ENCODE measurements at regions not wholly inside any gene's neighbourhood (a gene's known extent, or its start where the extent isn't known, plus 50 kb on each side); places are given as distances from the start of the nearest gene placed in this dataset.
"Not testable (repeated sequence)": the region's sequence is repeated elsewhere in the genome, so short reads cannot be mapped to it uniquely, and the experiment has no call there.

GRCh38 chr11:21785351-21785750, 407.5 kb upstream of the ANO5 start:
- no peaks in the 10 kb centered on the region for H3K79me2 ChIP-seq (ENCODE audit: control insufficient read depth, insufficient read depth, low read length)
- no peak for TF ChIP-seq EZH2 (IDR thresholded peaks at IDR 0.05; ENCODE audit: low read length, missing control alignments)
- TF ChIP-seq CTCF (conservative IDR thresholded peaks at IDR 0.05 in 1 of 2, IDR thresholded peaks at IDR 0.05 in 1 of 2; ENCODE audit: low read depth in 1 of 2, low read length in 2 of 2), result no peak
- H3K4me3 ChIP-seq (replicated peaks in 1 of 4; ENCODE audit: control extremely low read depth in 1 of 4, insufficient read depth in 1 of 4, low read depth in 3 of 4, low read length in 4 of 4), result no peak overlapping the region
- H3K4me1 ChIP-seq (ENCODE audit: control insufficient read depth, extremely low read depth, insufficient read depth, low read length), result no peaks in the 10 kb centered on the region
- DNase-seq (ENCODE audit: low read depth in 2 of 2), result no peak
- no peaks in the 10 kb centered on the region for H3K36me3 ChIP-seq (ENCODE audit: control insufficient read depth, insufficient read depth, low read length)
- no peaks in the 10 kb centered on the region for H3K9me3 ChIP-seq (ENCODE audit: control insufficient read depth, insufficient read depth, low read depth, low read length)
- no peak overlapping the region for H3K4me2 ChIP-seq (ENCODE audit: extremely low read depth, insufficient read depth, low read length)
- H3K27me3 ChIP-seq (ENCODE audit: control insufficient read depth, insufficient read depth, low read length), result no peaks in the 10 kb centered on the region
- H4K20me1 ChIP-seq (ENCODE audit: control insufficient read depth, extremely low read depth, insufficient read depth, low read length), result no peaks in the 10 kb centered on the region
- H3K27ac ChIP-seq (ENCODE audit: insufficient read depth, low read length), result no peak overlapping the region
- no peak overlapping the region for H2AFZ ChIP-seq (ENCODE audit: low read length)
- no peak overlapping the region for H3K9ac ChIP-seq (ENCODE audit: insufficient read depth, low read length)

GRCh38 chr11:21794306-21794705, 398.6 kb upstream of the ANO5 start:
- no peaks in the 10 kb centered on the region for H3K4me1 ChIP-seq (ENCODE audit: control insufficient read depth, extremely low read depth, insufficient read depth, low read length)
- no peak overlapping the region for H3K27ac ChIP-seq (ENCODE audit: insufficient read depth, low read length)
- no peaks in the 10 kb centered on the region for H3K9me3 ChIP-seq (ENCODE audit: control insufficient read depth, insufficient read depth, low read depth, low read length)
- TF ChIP-seq EZH2 (IDR thresholded peaks at IDR 0.05; ENCODE audit: low read length, missing control alignments) (no peak), CTCF (conservative IDR thresholded peaks at IDR 0.05 in 1 of 2, IDR thresholded peaks at IDR 0.05 in 1 of 2; ENCODE audit: low read depth in 1 of 2, low read length in 2 of 2) (no peak)
- H3K79me2 ChIP-seq (ENCODE audit: control insufficient read depth, insufficient read depth, low read length), result no peaks in the 10 kb centered on the region
- no peaks in the 10 kb centered on the region for H4K20me1 ChIP-seq (ENCODE audit: control insufficient read depth, extremely low read depth, insufficient read depth, low read length)
- H3K36me3 ChIP-seq (ENCODE audit: control insufficient read depth, insufficient read depth, low read length), result no peaks in the 10 kb centered on the region
- H3K9ac ChIP-seq (ENCODE audit: insufficient read depth, low read length), result no peak overlapping the region
- H3K4me3 ChIP-seq (replicated peaks in 1 of 4; ENCODE audit: control extremely low read depth in 1 of 4, insufficient read depth in 1 of 4, low read depth in 3 of 4, low read length in 4 of 4), result no peak overlapping the region
- H2AFZ ChIP-seq (ENCODE audit: low read length), result no peak overlapping the region
- DNase-seq (ENCODE audit: low read depth in 2 of 2), result no peak
- H3K27me3 ChIP-seq (ENCODE audit: control insufficient read depth, insufficient read depth, low read length), result no peaks in the 10 kb centered on the region
- no peak overlapping the region for H3K4me2 ChIP-seq (ENCODE audit: extremely low read depth, insufficient read depth, low read length)

- Histone ChIP-seq H4K20me1 (ENCODE audit: control insufficient read depth, extremely low read depth, insufficient read depth, low read length) (no peaks in the 10 kb centered on the region), H3K27me3 (ENCODE audit: control insufficient read depth, insufficient read depth, low read length) (no peaks in the 10 kb centered on the region), H3K4me2 (ENCODE audit: extremely low read depth, insufficient read depth, low read length) (no peak overlapping the region), H3K4me3 (replicated peaks in 1 of 4; ENCODE audit: control extremely low read depth in 1 of 4, insufficient read depth in 1 of 4, low read depth in 3 of 4, low read length in 4 of 4) (no peak overlapping the region), H3K27ac (ENCODE audit: insufficient read depth, low read length) (no peak overlapping the region), H2AFZ (ENCODE audit: low read length) (no peak overlapping the region), H3K4me1 (ENCODE audit: control insufficient read depth, extremely low read depth, insufficient read depth, low read length) (no peaks in the 10 kb centered on the region), H3K36me3 (ENCODE audit: control insufficient read depth, insufficient read depth, low read length) (no peaks in the 10 kb centered on the region), H3K9me3 (ENCODE audit: control insufficient read depth, insufficient read depth, low read depth, low read length) (no peaks in the 10 kb centered on the region), H3K9ac (ENCODE audit: insufficient read depth, low read length) (no peak overlapping the region), H3K79me2 (ENCODE audit: control insufficient read depth, insufficient read depth, low read length) (no peaks in the 10 kb centered on the region)
- no peak for TF ChIP-seq EZH2 (IDR thresholded peaks at IDR 0.05; ENCODE audit: low read length, missing control alignments)
- no peak for TF ChIP-seq CTCF (conservative IDR thresholded peaks at IDR 0.05 in 1 of 2, IDR thresholded peaks at IDR 0.05 in 1 of 2; ENCODE audit: low read depth in 1 of 2, low read length in 2 of 2)
- DNase-seq (ENCODE audit: low read depth in 2 of 2), result no peak
These were observed 394.7 kb upstream of the ANO5 start for GRCh38 chr11:21798216-21798615.

GRCh38 chr11:21804523-21804922, 388.4 kb upstream of the ANO5 start:
- not testable (repeated sequence) for H3K79me2 ChIP-seq (ENCODE audit: control insufficient read depth, insufficient read depth, low read length); H2AFZ ChIP-seq (ENCODE audit: low read length); H3K9ac ChIP-seq (ENCODE audit: insufficient read depth, low read length); H3K27ac ChIP-seq (ENCODE audit: insufficient read depth, low read length); H3K4me2 ChIP-seq (ENCODE audit: extremely low read depth, insufficient read depth, low read length); H4K20me1 ChIP-seq (ENCODE audit: control insufficient read depth, extremely low read depth, insufficient read depth, low read length); H3K36me3 ChIP-seq (ENCODE audit: control insufficient read depth, insufficient read depth, low read length); H3K27me3 ChIP-seq (ENCODE audit: control insufficient read depth, insufficient read depth, low read length); H3K4me3 ChIP-seq (replicated peaks in 1 of 4; ENCODE audit: control extremely low read depth in 1 of 4, insufficient read depth in 1 of 4, low read depth in 3 of 4, low read length in 4 of 4); H3K9me3 ChIP-seq (ENCODE audit: control insufficient read depth, insufficient read depth, low read depth, low read length); H3K4me1 ChIP-seq (ENCODE audit: control insufficient read depth, extremely low read depth, insufficient read depth, low read length); DNase-seq (ENCODE audit: low read depth in 2 of 2)
